HCT116 (cell line): ENCODE measurements at regions not wholly inside any gene's neighbourhood (a gene's known extent, or its start where the extent isn't known, plus 50 kb on each side); places are given as distances from the start of the nearest gene placed in this dataset.

Experiments
- ATAC-seq: fragments of 200-7000 bp; cut with Tn5 transposase; 2 replicates; pipeline ENCODE4 v1.9.1; 2020; ENCODE audit warnings: mild to moderate bottlenecking, moderate library complexity
- BruUV-seq: library from RNA; stranded (reverse); fragments of 400-500 nt; replicated peaks from 2 replicates; lab custom pipeline; 2021; lab: Mats Ljungman, UMichigan
- CTCF ChIA-PET: fragments of 300-600 bp; sonication (Branson Sonifier 250); formaldehyde crosslinking; loops from one replicate; lab custom pipeline; 2021; ENCODE audit warnings: antibody characterized with exemption; lab: Charles Lee
- POLR2A ChIA-PET: fragments of 300-600, 350-600 bp; sonication (Branson Sonifier 250); formaldehyde crosslinking; loops from one replicate; lab custom pipeline; 2021; ENCODE audit warnings: antibody characterized with exemption; lab: Charles Lee
- RAD21 ChIA-PET, 2 experiments: fragments of 300-600 bp; sonication (Branson Sonifier 250); formaldehyde crosslinking; loops; one replicate each; lab custom pipeline; 2023; ENCODE audit warnings: low total read pairs in 2 of 2; ENCODE audit not compliant: uncharacterized antibody in 2 of 2, unreplicated experiment in 2 of 2, low non-redundant PET in 1 of 2; lab: Charles Lee
- DNase-seq: peaks from one replicate; pipeline ENCODE4 v3.0.0-alpha.2; 2010; ENCODE audit warnings: low read depth, low spot score
- H2AFZ ChIP-seq: fragments of 200-600 bp; shearing (Covaris generic), sonication (generic); 2 replicates; pipeline ENCODE4 v1.6.1; 2017; ENCODE audit warnings: low read depth, mixed run types, mixed read lengths, antibody characterized with exemption, low read length; ENCODE audit not compliant: poor library complexity, severe bottlenecking
- H3K27ac ChIP-seq: 2 replicates; pipeline ENCODE4 v1.5.1; 2012; ENCODE audit warnings: low read depth, low read length
- H3K27me3 ChIP-seq: fragments of 200-600 bp; sonication (generic); 2 replicates; pipeline ENCODE4 v1.6.1; 2016; ENCODE audit warnings: mixed run types, low read length, mixed read lengths; ENCODE audit not compliant: insufficient read depth
- H3K36me3 ChIP-seq, 2 experiments: fragments of 200-500 bp in 1 of 2; fragments of 200-600 bp in 1 of 2; sonication (Bioruptor generic) in 1 of 2; sonication (generic) in 1 of 2; 2 replicates each; pipeline versions ENCODE4 v1.5.1 to v1.6.1; 2014 to 2016; ENCODE audit warnings: low read length in 2 of 2, inconsistent platforms in 1 of 2, mixed read lengths in 1 of 2, mixed run types in 1 of 2; ENCODE audit not compliant: insufficient read depth in 2 of 2, control insufficient read depth in 1 of 2
- H3K4me1 ChIP-seq, 2 experiments: fragments of 200-600 bp in 1 of 2; sonication (generic) in 1 of 2; 2 replicates each; pipeline versions ENCODE4 v1.5.1 to v1.6.1; 2012 to 2017; ENCODE audit warnings: low read length in 2 of 2, inconsistent platforms in 1 of 2, mild to moderate bottlenecking in 1 of 2, mixed read lengths in 1 of 2, mixed run types in 1 of 2, moderate library complexity in 1 of 2; ENCODE audit not compliant: insufficient read depth in 2 of 2, control insufficient read depth in 1 of 2
- H3K4me2 ChIP-seq: fragments of 200-600 bp; sonication (generic); 2 replicates; pipeline ENCODE4 v1.6.1; 2017; ENCODE audit warnings: mixed run types, low read length, mixed read lengths
- H3K4me3 ChIP-seq, 2 experiments: fragments of 200-600 bp in 1 of 2; sonication (generic) in 1 of 2; replicated peaks in 1 of 2; 2 replicates each; pipeline ENCODE4 v1.5.1; 2011 to 2016; ENCODE audit warnings: low read length in 2 of 2, control low read depth in 1 of 2, low read depth in 1 of 2, mild to moderate bottlenecking in 1 of 2, mixed read lengths in 1 of 2, mixed run types in 1 of 2
- H3K79me2 ChIP-seq: fragments of 200-600 bp; sonication (generic); 2 replicates; pipeline ENCODE4 v1.6.1; 2017; ENCODE audit warnings: mild to moderate bottlenecking, mixed run types, low read length, moderate library complexity, mixed read lengths; ENCODE audit not compliant: insufficient read depth
- H3K9ac ChIP-seq: fragments of 200-600 bp; sonication (generic); 2 replicates; pipeline ENCODE4 v1.6.1; 2016; ENCODE audit warnings: low read length, mixed read lengths
- H3K9me2 ChIP-seq: fragments of 200-600 bp; sonication (generic), shearing (Covaris generic); 2 replicates; pipeline ENCODE4 v1.6.1; 2017; ENCODE audit warnings: mixed run types, mild to moderate bottlenecking, moderate library complexity; ENCODE audit not compliant: insufficient read depth
- H3K9me3 ChIP-seq, 2 experiments: fragments of 200-500 bp in 1 of 2; fragments of 200-600 bp in 1 of 2; sonication (Bioruptor generic) in 1 of 2; sonication (generic) in 1 of 2; 2 replicates each; pipeline ENCODE4 v1.6.1; 2014 to 2017; ENCODE audit warnings: low read length in 2 of 2, mixed read lengths in 2 of 2, inconsistent platforms in 1 of 2, low read depth in 1 of 2, mild to moderate bottlenecking in 1 of 2, mixed run types in 1 of 2, moderate library complexity in 1 of 2; ENCODE audit not compliant: control insufficient read depth in 1 of 2, insufficient read depth in 1 of 2
- H4K20me1 ChIP-seq: fragments of 200-600 bp; sonication (generic), shearing (Covaris generic); 2 replicates; pipeline ENCODE4 v1.6.1; 2017; ENCODE audit warnings: mixed run types, mild to moderate bottlenecking, moderate library complexity; ENCODE audit not compliant: insufficient read depth
- CBX3 ChIP-seq: IDR thresholded peaks from 2 replicates; pipeline ENCODE4 v1.6.1; 2012; ENCODE audit warnings: low read depth
- CEBPB ChIP-seq: IDR thresholded peaks from 2 replicates; pipeline ENCODE4 v1.6.1; 2012; ENCODE audit warnings: low read depth
- ELF1 ChIP-seq: IDR thresholded peaks from 2 replicates; pipeline ENCODE4 v1.6.1; 2012; ENCODE audit warnings: low read depth, borderline replicate concordance
- EZH2phosphoT487 ChIP-seq: fragments of 200-600 bp; IDR thresholded peaks from 2 replicates; pipeline ENCODE4 v1.6.1; 2018; ENCODE audit warnings: antibody characterized with exemption, borderline replicate concordance
- POLR2A ChIP-seq: IDR thresholded peaks from 2 replicates; pipeline ENCODE4 v1.7.0; 2011; ENCODE audit warnings: borderline replicate concordance; ENCODE audit not compliant: insufficient read depth, insufficient read length; ENCODE audit errors: extremely low read depth
- POLR2AphosphoS5 ChIP-seq: IDR thresholded peaks from 2 replicates; pipeline ENCODE4 v1.6.1; 2011; ENCODE audit warnings: mild to moderate bottlenecking, low read depth, low read length, moderate library complexity
- RAD21 ChIP-seq: IDR thresholded peaks from 2 replicates; pipeline ENCODE4 v1.6.1; 2012; ENCODE audit warnings: low read depth, mild to moderate bottlenecking
- SIN3A ChIP-seq: IDR thresholded peaks from 2 replicates; pipeline ENCODE4 v1.6.1; 2012; ENCODE audit warnings: low read depth
- SP1 ChIP-seq: IDR thresholded peaks from 2 replicates; pipeline ENCODE4 v1.6.1; 2012; ENCODE audit warnings: low read depth
- ZFX ChIP-seq: fragments of 450-650 bp; IDR thresholded peaks from 2 replicates; pipeline ENCODE4 v1.6.1; 2017
- ZNF274 ChIP-seq: fragments of 200-500 bp; sonication (Bioruptor generic); IDR thresholded peaks from 2 replicates; pipeline ENCODE4 v1.6.1; 2014; ENCODE audit warnings: mild to moderate bottlenecking, low read depth, low read length, inconsistent platforms
- intact Hi-C: fragments of 100-400 bp; cut with micrococcal nuclease; formaldehyde crosslinking; loops from 2 replicates; pipeline ENCODE4 v1.10.0; 2022
- TF ChIP-seq, protein P1 (sequence below): IDR thresholded peaks from 2 replicates; pipeline ENCODE4 v1.6.1; 2012
- TF ChIP-seq, protein P2 (sequence below): IDR thresholded peaks from 2 replicates; pipeline ENCODE4 v1.6.1; 2011; ENCODE audit warnings: mild to moderate bottlenecking, low read length, moderate library complexity; ENCODE audit not compliant: insufficient replicate concordance; ENCODE audit errors: extremely low read depth
- TF ChIP-seq, protein P3 (sequence below): IDR thresholded peaks from 2 replicates; pipeline ENCODE4 v1.6.1; 2012; ENCODE audit warnings: low read depth
- TF ChIP-seq, protein P4 (sequence below), 3 experiments: fragments of 200-600 bp in 1 of 3; sonication (generic) in 1 of 3; IDR thresholded peaks in 2 of 3; conservative IDR thresholded peaks in 1 of 3; 2 replicates each; pipeline ENCODE4 v1.5.1; 2012 to 2017; ENCODE audit warnings: low read depth in 2 of 3, low read length in 2 of 3, antibody characterized with exemption in 1 of 3, borderline replicate concordance in 1 of 3, control low read depth in 1 of 3, mild to moderate bottlenecking in 1 of 3, mixed read lengths in 1 of 3, mixed run types in 1 of 3, moderate library complexity in 1 of 3; ENCODE audit not compliant: insufficient read depth in 1 of 3

DNA sequence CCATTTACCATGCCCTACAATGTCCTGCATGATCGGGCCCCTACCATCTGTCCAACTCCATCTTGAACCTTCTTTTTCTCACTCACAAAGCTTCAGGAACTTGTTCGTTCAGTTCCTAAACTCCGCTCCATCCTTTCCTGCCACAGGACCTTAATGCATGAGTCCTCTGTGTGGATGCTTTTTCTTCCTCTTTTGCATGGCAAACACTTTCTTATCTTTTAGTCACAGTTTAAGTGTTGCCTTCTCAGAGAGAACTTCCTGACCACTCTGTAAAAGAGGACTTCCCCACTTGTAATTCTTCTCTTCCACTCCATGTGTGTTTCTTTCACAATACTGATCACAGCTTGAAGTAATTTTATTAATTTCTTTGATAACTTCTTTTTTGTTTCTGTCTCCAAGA, 54.4 kb upstream of the ETV6 start:
- Histone ChIP-seq H3K9me3 (no peaks in the 10 kb centered on the region), H3K27ac (no peak overlapping the region), H2AFZ (no peak overlapping the region), H3K27me3 (peaks cover 6% of the 10 kb centered on the region; the same call in 1 of the 2 replicates), H3K9me2 (no peaks in the 10 kb centered on the region), H3K79me2 (no peaks in the 10 kb centered on the region), H3K36me3 (no peaks in the 10 kb centered on the region), H4K20me1 (no peaks in the 10 kb centered on the region), H3K4me1 (no peaks in the 10 kb centered on the region), H3K4me2 (no peak overlapping the region), H3K4me3 (no peak overlapping the region), H3K9ac (no peak overlapping the region)
- no peak for DNase-seq
- POLR2A ChIA-PET, result no interaction called here
- intact Hi-C loops, result no loop called here
- RAD21 ChIA-PET, result no interaction called here
- no TSS peak for BruUV-seq
- CTCF ChIA-PET, result no interaction called here
- no peak for ATAC-seq
- TF ChIP-seq, protein P1, sequence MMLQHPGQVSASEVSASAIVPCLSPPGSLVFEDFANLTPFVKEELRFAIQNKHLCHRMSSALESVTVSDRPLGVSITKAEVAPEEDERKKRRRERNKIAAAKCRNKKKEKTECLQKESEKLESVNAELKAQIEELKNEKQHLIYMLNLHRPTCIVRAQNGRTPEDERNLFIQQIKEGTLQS, result no peak
- TF ChIP-seq RAD21 (no peak), CBX3 (no peak), EZH2phosphoT487 (no peak), CEBPB (no peak), ELF1 (no peak), SIN3A (no peak), POLR2AphosphoS5 (no peak), ZNF274 (no peak), POLR2A (no peak), ZFX (no peak), SP1 (no peak)
- TF ChIP-seq, protein P2, sequence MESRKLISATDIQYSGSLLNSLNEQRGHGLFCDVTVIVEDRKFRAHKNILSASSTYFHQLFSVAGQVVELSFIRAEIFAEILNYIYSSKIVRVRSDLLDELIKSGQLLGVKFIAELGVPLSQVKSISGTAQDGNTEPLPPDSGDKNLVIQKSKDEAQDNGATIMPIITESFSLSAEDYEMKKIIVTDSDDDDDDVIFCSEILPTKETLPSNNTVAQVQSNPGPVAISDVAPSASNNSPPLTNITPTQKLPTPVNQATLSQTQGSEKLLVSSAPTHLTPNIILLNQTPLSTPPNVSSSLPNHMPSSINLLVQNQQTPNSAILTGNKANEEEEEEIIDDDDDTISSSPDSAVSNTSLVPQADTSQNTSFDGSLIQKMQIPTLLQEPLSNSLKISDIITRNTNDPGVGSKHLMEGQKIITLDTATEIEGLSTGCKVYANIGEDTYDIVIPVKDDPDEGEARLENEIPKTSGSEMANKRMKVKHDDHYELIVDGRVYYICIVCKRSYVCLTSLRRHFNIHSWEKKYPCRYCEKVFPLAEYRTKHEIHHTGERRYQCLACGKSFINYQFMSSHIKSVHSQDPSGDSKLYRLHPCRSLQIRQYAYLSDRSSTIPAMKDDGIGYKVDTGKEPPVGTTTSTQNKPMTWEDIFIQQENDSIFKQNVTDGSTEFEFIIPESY, result no peak
- TF ChIP-seq, protein P3, sequence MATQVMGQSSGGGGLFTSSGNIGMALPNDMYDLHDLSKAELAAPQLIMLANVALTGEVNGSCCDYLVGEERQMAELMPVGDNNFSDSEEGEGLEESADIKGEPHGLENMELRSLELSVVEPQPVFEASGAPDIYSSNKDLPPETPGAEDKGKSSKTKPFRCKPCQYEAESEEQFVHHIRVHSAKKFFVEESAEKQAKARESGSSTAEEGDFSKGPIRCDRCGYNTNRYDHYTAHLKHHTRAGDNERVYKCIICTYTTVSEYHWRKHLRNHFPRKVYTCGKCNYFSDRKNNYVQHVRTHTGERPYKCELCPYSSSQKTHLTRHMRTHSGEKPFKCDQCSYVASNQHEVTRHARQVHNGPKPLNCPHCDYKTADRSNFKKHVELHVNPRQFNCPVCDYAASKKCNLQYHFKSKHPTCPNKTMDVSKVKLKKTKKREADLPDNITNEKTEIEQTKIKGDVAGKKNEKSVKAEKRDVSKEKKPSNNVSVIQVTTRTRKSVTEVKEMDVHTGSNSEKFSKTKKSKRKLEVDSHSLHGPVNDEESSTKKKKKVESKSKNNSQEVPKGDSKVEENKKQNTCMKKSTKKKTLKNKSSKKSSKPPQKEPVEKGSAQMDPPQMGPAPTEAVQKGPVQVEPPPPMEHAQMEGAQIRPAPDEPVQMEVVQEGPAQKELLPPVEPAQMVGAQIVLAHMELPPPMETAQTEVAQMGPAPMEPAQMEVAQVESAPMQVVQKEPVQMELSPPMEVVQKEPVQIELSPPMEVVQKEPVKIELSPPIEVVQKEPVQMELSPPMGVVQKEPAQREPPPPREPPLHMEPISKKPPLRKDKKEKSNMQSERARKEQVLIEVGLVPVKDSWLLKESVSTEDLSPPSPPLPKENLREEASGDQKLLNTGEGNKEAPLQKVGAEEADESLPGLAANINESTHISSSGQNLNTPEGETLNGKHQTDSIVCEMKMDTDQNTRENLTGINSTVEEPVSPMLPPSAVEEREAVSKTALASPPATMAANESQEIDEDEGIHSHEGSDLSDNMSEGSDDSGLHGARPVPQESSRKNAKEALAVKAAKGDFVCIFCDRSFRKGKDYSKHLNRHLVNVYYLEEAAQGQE, result no peak
- TF ChIP-seq, protein P4, sequence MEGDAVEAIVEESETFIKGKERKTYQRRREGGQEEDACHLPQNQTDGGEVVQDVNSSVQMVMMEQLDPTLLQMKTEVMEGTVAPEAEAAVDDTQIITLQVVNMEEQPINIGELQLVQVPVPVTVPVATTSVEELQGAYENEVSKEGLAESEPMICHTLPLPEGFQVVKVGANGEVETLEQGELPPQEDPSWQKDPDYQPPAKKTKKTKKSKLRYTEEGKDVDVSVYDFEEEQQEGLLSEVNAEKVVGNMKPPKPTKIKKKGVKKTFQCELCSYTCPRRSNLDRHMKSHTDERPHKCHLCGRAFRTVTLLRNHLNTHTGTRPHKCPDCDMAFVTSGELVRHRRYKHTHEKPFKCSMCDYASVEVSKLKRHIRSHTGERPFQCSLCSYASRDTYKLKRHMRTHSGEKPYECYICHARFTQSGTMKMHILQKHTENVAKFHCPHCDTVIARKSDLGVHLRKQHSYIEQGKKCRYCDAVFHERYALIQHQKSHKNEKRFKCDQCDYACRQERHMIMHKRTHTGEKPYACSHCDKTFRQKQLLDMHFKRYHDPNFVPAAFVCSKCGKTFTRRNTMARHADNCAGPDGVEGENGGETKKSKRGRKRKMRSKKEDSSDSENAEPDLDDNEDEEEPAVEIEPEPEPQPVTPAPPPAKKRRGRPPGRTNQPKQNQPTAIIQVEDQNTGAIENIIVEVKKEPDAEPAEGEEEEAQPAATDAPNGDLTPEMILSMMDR (IDR thresholded peaks at IDR 0.05 in 2 of 3, conservative IDR thresholded peaks at IDR 0.05 in 1 of 3; ENCODE audit: borderline replicate concordance in 1 of 3, insufficient read depth in 1 of 3, low read depth in 2 of 3, low read length in 2 of 3), result no peak
